ENCODE measurements at regions not wholly inside any gene's neighbourhood (a gene's known extent, or its start where the extent isn't known, plus 50 kb on each side); places are given as distances from the start of the nearest gene placed in this dataset.
"Not testable (repeated sequence)": the region's sequence is repeated elsewhere in the genome, so short reads cannot be mapped to it uniquely, and the experiment has no call there.

DNA sequence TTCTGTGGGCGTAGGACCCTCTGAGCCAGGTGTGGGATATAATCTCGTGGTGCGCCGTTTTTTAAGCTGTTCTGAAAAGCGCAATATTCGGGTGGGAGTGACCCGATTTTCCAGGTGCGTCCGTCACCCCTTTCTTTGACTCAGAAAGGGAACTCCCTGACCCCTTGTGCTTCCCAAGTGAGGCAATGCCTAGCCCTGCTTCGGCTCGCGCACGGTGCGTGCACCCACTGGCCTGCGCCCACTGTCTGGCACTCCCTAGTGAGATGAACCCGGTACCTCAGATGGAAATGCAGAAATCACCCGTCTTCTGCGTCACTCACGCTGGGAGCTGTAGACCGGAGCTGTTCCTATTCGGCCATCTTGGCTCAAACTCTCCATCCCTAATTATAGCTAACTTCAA is 82.9 kb downstream of the GASK1B start:
- not testable (repeated sequence) for TF ChIP-seq POLR2AphosphoS5 (IDR thresholded peaks at IDR 0.05)
- TF ChIP-seq, protein P1, sequence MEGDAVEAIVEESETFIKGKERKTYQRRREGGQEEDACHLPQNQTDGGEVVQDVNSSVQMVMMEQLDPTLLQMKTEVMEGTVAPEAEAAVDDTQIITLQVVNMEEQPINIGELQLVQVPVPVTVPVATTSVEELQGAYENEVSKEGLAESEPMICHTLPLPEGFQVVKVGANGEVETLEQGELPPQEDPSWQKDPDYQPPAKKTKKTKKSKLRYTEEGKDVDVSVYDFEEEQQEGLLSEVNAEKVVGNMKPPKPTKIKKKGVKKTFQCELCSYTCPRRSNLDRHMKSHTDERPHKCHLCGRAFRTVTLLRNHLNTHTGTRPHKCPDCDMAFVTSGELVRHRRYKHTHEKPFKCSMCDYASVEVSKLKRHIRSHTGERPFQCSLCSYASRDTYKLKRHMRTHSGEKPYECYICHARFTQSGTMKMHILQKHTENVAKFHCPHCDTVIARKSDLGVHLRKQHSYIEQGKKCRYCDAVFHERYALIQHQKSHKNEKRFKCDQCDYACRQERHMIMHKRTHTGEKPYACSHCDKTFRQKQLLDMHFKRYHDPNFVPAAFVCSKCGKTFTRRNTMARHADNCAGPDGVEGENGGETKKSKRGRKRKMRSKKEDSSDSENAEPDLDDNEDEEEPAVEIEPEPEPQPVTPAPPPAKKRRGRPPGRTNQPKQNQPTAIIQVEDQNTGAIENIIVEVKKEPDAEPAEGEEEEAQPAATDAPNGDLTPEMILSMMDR (IDR thresholded peaks at IDR 0.05) = not testable (repeated sequence)

All from upper lobe of left lung (tissue), 4 donors.